Stimulated activated CD8-positive, alpha-beta memory T cell treated with anti-CD3 and anti-CD28 coated beads, Interleukin-7, amount 100 ng/mL, for 48 hours (primary cell): ENCODE measurements at regions not wholly inside any gene's neighbourhood (a gene's known extent, or its start where the extent isn't known, plus 50 kb on each side); places are given as distances from the start of the nearest gene placed in this dataset.

ENCODE experiments used
- DNase-seq, 2 donors: peaks; one replicate each; pipeline ENCODE4 v3.0.0-alpha.2; 2020; ENCODE audit warnings: low read depth in 1 of 2; ENCODE audit errors: extremely low read depth in 1 of 2

DNA sequence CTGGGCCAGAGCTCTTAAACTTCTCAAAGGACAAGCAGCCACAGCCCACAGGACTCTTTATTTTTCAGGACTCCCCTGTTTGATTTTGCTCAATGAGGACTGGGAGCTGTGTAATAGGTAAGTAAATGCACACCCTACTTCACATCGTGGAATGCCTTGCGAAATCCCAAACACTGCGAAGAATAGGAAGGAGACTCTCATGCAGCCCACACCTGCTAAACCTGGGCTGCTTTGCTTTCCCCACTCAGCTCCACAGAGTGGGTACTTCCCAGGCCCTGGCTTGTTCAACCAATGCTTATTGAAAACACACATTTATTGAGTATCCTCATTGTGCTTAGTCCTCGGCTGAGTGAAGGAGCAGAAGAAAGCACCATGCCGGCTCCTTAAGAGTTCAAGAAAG, 103.3 kb upstream of the FSTL4 start:
- DNase-seq: no peak

DNA sequence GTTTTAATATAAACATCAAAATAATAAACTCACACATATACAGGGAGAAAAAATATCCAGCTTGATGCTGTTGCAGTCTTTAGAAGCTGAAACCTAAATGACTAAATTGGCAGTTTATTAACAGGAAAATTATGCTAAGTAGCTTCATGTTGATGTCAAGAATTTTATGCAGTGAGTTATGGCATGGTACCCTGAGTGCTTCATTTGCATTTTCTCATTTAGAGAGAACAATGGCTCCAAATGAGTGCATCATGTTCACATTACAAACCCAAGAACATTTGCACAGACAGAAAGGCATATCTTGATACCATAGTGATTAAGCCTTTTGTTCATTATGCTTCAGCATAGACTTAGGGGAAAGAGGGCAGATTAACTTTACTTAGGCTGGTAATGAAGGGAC, 102.9 kb upstream of the FSTL4 start:
- DNase-seq: no peak

DNA sequence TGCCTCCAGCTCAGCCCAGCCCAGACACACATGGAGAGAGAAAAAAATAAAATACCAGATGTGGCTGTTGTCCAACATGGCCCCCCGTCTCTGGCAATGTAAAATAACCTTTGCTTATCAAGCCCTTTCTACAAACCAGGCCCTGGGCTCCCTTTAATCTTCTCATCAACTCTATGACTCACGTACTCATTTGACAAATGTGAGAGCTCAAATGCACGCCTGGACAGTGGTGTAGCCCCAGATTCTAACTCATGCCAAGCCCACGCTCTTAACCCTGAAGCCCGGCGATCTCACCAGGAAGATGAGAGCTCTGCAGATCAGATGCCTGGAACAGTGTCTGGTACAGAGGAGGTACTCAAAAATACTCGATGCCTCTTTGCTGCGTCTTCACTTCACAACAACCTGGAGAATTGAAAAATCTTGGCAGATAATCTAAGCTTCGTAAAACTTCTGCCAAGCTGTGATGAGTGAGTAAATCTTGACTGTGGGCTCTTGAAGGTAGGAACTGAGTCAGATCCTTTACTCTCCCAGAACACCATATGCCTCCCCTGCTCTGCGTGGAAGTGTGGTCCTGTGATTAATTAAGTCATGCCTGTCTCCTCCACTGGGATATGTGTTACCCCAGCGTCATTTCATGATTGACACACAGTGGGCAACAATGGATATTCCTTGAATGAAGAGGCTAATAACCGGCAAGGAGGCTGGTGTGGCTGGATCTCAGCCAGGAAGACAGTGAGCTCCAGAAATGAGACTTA, 102.0 kb upstream of the FSTL4 start:
- DNase-seq: no peak

DNA sequence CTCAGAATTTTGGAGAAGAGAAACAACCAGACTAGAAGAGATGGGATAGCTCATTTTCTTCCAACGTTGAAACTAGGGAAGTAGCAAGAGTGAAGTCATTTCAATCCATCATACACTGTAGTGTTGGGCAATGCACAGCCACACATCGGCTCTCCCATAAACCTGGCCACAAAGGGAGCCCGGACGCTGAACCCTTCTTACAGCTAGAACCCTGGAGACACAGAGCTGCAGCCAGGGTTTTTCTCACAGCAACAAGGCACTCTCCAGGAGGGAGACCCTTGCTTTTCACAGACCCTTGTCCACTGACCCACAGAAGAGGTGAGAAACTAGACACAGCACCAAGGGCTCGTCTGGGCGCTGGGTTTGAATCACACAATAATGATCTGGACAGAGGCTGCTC, 101.4 kb upstream of the FSTL4 start:
- DNase-seq: no peak

DNA sequence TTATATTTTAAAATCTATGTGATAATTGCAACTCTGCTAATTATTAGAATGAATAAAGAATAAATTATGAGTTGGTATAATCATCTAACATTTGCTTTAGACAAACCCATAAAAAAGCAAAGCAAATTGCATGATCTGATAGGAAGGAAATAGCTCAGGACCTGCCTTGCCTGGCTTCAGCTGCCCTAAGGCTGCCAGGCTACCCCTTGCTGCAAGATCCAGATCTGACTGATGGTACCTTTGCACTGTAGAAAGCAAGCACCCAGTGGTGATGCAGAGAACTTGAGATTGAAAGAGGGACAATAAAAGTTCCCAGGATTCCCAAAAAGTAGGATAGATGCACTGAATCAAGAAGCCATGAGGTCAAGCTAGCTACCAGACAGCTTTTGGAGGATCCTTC, 100.9 kb upstream of the FSTL4 start:
- DNase-seq: no peak

DNA sequence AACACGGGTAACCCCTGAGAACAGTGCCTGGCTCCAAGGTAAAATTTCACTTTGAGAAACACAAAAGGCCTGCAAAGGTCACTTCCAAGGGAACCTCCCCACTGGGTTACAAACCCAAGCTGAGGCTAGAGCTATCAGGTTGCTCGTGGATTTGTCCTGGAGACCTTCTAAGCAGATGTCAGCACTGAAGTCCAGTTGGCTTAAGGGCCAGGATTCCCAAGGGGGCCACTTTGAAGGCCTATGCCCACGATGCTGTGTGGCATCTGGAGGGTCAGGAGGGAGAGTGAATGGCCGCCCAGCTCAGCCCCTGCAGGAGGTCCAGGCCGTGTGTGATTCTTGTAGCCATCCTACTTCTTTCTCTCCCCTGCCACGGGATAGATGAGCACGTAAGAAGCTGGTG, 100.2 kb upstream of the FSTL4 start:
- DNase-seq: no peak

DNA sequence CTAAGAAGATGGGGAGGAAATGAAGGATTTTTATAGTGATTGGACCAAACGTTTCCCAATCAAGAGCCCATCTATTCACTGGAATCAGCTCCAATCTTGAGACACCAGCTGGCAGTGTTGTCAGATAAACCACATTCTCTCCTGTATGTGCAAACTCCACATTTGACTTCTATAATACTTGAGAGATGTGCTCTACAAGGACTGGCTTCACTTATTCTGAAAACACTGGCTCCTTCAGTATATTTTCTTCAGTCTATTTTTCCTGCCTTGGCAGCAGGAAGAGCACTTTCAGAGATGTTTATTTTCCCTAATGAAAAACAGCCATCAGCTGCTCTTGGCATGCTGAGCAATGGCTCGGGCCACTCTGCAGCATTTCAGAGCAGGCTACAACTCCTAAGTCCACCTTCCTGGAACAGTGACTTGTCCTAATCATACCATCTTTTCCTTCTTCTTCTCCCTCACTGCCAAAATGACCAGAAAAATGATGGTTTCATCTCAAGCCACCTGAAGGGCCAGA, 96.9 kb upstream of the FSTL4 start:
- DNase-seq: no peak

DNA sequence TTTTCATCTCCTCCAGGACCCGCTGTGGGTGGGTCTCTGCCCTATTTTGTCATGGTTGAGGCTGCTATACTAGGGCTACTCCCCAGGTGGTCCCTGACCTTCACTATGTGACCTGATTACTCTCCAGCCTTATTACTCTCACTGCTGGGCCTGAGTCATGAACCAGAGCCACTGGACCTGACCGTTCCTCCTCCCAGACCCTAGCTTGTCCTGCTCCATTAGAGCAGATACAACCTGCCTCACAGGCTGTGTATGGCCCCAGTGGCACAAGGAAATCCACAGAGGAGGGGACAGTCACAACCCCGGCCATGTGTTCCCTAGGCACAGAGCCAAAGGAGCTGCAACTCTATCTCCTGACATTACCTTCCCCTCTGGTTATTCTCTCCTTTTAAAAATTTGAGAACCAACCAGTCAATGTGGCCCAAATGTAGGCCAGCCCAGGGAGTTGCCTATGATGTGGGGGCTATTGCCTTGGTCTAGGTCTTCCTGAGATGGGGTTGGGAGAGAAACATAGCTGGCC, 96.0 kb upstream of the FSTL4 start:
- no peak for DNase-seq

DNA sequence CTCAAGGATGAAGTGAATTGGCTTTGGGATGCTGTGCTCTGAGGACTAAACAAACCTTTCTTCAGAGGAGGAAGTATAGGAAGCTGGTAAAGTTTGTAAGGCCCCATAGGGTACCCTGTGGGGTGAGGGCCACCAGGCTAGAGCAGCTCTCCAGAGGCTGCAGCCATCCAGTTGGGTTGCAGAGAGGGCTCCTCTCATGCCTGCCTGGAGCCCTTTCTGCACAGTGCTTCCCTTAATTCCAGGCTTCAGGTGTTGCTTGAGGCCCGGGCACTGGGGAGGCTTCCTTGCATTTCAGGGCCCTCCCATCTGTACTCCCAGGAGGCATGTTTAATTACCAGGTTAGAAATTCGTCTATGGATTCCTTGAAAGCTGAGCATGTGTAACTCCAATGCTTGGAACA, 95.3 kb upstream of the FSTL4 start:
- no peak for DNase-seq

DNA sequence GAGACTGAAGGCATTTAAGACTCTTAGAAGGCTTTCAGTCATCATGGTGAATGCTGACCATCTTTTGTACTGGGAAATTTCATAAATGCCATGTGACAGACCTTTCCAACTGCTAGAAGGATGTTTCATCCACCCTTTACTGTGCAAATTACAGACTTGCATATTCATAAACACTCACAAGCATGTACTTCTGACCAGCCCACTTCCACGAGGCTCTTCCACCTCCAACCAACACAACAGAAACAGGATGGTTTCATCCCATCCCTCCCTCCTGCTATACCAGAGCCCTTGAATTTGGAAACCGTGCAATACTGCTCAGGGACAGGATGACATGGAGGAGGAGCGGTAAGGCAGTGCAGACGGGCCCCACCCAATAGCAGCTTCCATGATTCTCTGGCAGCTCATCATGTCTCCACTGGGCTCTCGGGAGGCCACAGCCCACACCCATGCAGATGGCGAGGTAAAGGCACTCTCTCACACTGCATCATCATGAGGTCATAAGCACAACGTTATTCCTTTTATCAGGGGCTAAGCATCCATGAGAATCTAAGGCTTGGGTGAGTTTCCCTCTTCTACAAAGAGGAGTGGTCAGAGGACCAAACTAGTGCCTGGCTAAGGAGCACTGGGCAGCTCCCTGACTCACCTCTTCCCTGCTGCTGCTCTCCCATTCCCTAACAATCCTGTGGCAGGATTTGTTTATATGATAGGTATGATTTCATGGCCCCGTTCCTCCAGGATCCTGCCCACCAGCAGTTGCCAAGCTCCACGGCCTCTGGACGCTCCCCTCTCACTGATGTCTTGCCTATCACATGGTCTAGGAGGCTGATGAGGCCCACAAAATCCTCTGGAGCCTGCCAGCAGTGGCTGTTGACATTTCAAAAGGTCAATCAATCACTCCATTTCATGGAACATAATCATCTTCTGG, 94.4 kb upstream of the FSTL4 start:
- DNase-seq: no peak

DNA sequence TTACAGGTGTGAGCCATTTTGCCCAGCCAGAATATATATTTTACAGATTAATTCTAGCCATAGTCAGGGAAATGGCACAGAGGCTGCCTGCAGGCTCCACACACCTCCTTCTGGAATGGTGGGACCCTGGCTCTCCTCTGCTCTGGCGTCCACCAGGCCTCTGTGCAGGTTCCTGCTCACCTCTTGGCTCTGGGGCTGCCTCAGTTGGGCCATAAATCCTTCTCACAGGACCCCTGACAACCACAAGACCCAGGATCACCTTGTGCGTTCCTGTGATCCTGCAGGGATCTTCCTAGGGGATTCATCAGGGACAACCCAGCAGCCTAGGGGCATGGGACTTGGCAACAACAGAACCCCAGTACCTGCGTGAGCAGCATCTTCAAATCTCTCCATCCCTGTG, 93.0 kb upstream of the FSTL4 start:
- no peak for DNase-seq

DNA sequence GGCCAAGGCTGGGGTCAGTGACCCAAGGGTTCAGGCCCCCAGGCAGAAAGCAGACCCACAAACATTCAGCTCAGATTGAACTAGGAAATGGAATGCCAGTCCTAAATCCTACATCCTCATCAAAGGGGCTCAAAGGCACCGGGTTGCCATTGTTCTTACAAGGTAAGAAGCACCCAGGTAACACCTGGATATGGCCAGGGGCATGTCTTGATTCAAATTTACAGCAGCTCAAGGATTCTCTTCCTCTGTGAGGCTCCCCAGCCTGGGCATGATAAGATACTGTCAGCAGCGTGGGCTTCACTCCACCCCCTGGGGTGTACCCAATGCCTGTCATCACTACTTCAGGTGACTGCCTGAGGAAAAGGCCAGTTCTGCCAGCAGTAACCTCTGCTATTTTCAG, 92.1 kb upstream of the FSTL4 start:
- no peak for DNase-seq

DNA sequence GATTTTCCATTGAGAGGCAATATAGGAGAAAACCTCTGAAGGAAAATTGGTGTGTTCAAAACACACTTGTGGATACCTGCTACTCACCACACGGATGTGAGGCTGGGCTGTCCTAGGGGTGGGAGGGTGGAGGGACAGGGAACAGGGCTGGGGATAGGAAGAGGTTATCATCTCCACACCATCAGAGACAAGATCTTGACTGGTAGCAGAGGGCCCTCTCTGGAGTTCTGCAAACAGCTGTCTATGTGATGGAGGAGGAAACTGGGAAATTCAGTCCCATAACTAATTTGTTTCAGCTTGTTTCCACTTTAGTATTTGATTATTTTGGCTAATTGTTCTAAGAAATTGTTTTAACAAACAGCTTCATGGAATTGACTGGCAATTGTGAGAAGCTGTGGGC, 91.6 kb upstream of the FSTL4 start:
- no peak for DNase-seq

DNA sequence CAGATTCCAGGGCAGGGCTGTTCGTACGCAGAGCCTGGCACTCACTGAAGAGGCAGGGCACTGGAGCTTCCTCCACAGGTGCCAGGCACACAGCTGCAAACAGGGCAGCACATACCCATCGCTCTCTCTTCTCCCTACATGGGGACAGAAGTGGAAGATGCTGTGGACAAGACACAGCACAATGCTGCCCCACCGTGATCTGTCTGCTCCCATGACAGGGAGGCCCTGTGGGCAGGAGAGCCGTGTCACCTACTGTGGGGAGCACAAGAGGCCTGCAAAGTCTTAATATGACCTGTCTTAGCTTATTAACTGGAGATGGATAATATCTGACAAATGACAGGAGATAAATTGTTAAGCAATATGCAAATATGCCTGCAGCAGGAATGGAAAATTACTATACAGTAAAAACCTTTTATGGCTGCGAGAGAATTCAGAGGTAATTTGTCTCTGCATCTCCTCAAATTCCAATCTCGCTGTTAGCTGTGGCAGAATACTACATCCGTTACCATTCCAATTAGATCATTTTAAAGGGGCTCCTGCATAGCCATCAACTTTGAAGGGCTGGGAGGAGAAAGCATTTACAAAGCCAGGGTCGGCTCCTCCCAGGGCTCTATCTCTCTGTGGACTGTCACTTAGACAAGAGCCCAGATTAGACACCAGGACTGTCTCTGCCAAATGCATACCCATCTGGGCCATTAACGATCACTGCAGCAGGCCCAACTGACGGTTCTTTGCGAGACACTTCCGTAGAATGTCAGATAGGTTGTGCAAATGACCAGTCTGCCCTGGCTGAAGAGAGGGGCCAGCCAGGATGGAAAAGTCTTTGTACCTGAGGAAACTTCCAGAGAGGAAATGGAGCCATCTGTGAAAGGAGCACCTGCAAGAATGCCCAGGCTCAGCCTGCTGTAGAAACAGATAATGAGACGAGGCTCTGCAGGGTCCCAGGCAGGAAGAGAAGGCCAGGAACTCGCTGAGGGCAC, 90.7 kb upstream of the FSTL4 start:
- DNase-seq: no peak

DNA sequence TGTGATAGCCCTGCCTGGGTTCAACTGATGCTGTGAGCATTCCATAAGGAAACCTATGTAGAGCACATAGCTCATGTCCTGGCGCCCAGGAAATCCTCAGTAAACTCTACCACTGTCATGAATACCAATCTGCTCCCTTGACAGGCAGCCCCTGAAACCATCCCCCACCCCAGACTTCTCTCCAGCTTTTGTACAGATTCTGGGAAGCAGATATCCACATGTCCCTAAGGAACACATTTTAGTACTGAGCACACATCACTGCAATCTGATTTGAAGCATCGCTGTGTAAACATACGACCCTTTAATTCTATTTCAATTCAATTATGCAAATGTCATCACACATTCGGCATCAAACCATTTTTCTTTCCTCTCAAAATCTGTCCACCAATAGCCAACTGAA, 89.5 kb upstream of the FSTL4 start:
- DNase-seq: no peak

DNA sequence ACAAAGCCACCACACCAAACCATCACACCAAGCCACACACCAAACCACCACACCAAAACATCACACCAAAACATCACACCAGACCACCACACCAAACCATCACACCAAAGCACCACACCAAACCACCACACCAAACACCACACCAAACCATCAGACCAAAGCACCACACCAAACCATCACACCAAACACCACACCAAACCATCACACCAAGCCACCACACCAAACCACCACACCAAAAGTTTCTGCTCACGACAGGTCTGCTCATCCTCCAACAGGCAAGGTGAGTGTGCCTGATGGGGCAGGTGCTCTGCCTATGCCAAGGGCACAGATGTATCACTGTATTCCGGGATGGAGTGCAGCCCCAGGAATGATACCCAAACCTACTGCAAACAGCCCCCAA, 87.9 kb upstream of the FSTL4 start:
- DNase-seq: no peak

DNA sequence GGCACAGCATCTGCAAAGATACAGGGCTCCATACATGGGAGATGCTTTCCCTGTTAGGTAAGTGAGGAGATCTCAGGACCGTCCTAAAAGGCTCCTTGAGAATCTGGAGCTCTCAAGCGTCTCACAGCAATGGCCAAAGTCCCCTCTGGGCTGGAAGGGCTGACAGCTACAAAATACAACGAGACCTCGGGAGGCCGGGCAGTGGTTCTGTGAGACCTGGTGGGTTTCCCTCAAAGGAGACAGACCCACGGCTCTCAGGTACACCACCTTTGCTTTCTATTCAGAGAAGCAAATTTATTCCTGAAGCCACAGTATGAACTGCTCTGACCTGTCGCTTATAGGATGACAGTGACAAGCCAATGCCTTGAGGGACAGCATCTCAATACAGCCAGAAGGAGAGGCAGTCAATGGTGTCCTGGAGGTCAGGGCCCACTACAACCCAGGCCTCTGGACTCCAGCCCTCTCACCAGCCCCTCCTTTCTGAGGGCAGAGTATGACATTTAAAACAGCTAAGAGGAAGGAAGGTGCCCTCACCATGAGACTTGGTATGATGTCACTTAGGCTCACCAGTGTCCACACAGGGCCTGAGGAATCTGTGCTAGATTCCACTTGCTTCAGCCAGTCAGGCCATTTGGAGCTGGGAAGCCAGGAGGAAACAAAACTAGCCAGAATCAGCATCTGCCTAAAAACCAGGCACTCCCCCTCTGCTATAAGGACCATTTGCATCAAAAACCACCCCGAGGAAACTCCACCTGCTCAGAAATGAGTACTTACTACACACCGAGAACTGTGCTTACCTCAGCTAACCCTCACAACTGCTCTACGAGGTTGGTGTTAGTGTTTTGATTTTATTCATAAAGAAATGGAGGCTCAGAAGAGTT, 86.5 kb upstream of the FSTL4 start:
- DNase-seq: no peak

DNA sequence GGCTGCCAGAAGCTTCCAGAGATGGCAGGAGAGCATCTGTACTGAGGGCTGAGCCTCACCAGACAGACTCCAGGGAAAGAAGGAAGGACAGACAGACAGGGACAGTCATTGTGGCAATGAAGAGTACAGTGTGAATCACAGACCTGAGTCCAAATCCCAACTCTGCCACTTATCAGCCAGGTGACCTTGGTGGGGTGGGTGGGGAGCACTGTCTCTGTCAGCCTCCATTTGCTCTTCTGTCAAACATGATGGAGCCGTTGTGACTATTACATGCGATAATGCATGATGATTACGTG, 85.9 kb upstream of the FSTL4 start:
- no peak for DNase-seq

DNA sequence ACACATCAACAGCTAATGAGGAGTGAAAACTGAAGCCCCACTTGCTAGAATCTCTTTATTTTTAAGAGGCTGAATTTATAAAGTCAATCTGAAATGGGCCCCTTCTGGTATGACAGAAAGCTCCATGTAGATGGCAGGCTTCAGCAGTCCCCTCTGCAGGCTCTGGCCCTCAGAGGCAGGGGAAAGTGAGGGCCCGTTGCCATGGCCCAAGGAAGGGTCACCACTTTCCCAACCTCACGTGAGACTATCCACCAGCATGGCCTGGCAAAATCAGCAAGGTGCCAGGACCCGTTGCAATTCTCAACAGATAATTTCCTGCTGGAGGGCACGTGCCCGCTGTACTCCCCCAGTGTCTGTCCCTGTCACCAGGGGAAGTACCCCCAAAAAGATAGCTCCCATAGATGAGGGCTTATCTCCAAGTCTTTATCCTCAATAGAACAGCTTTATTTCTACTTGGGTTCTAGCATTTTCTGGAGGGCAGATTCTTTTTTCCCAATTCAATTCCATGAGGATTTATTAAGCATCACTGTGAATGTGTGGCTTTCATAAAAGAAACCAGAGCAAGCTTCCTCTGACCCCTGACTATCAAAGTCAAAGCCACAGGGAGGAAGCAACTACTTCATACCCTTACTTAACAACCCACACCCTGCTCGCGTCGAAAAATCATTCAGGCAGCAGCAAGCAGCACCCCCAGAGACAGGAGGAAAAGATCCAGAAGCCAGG, 85.4 kb upstream of the FSTL4 start:
- no peak for DNase-seq
